Naive thymus-derived CD4-positive, alpha-beta T cell (primary cell): ENCODE measurements at regions not wholly inside any gene's neighbourhood (a gene's known extent, or its start where the extent isn't known, plus 50 kb on each side); places are given as distances from the start of the nearest gene placed in this dataset.

ENCODE experiments used
- ATAC-seq: fragments of 150-1000 bp; cut with Tn5 transposase; 2 replicates; pipeline ENCODE4 v1.10.0; 2021; ENCODE audit warnings: mild to moderate bottlenecking, moderate library complexity
- CTCF ChIA-PET: fragments of 350-600 bp; sonication (Branson Sonifier 250); formaldehyde crosslinking; loops from one replicate; lab custom pipeline; 2021; ENCODE audit warnings: antibody characterized with exemption; lab: Charles Lee
- POLR2A ChIA-PET: fragments of 350-600 bp; sonication (Branson Sonifier 250); formaldehyde crosslinking; loops from one replicate; lab custom pipeline; 2021; ENCODE audit warnings: antibody characterized with exemption, inconsistent platforms; lab: Charles Lee
- DNase-seq, 9 donors: peaks; one replicate each; pipeline versions ENCODE4 v3.0.0 to v3.0.0-alpha.2; 2020 to 2022; ENCODE audit warnings: mixed read lengths in 1 of 9
- H3K27ac ChIP-seq: one replicate; pipeline ENCODE4 v1.7.0; 2013; ENCODE audit warnings: mild to moderate bottlenecking, low read depth, low read length, moderate library complexity
- H3K27me3 ChIP-seq, 2 donors: one replicate each; pipeline ENCODE4 v1.7.0; 2013; ENCODE audit warnings: low read length in 2 of 2, mild to moderate bottlenecking in 2 of 2, moderate library complexity in 2 of 2; ENCODE audit not compliant: control insufficient read depth in 2 of 2, insufficient read depth in 2 of 2
- H3K36me3 ChIP-seq, 3 experiments: 1 replicate in 2 of 3; 2 replicates in 1 of 3; pipeline ENCODE4 v1.7.0; 2013; ENCODE audit warnings: low read length in 3 of 3, mild to moderate bottlenecking in 3 of 3, moderate library complexity in 1 of 3; ENCODE audit not compliant: insufficient read depth in 3 of 3, control insufficient read depth in 2 of 3
- H3K4me1 ChIP-seq, 2 donors: one replicate each; pipeline ENCODE4 v1.7.0; 2013; ENCODE audit warnings: low read length in 2 of 2, mild to moderate bottlenecking in 2 of 2, moderate library complexity in 1 of 2; ENCODE audit not compliant: control insufficient read depth in 2 of 2, insufficient read depth in 2 of 2
- H3K4me3 ChIP-seq: 2 replicates; pipeline ENCODE4 v1.7.0; 2013; ENCODE audit warnings: mild to moderate bottlenecking, low read length
- H3K9me3 ChIP-seq, 3 experiments: 1 replicate in 2 of 3; 2 replicates in 1 of 3; pipeline ENCODE4 v1.7.0; 2013; ENCODE audit warnings: low read length in 3 of 3; ENCODE audit not compliant: control insufficient read depth in 2 of 3
- H3K27ac Mint-ChIP-seq, 9 donors: one replicate each; pipeline ENCODE4 v1.8.0; 2020 to 2022; ENCODE audit warnings: mixed read lengths in 9 of 9, mild to moderate bottlenecking in 8 of 9, moderate library complexity in 5 of 9, inconsistent platforms in 2 of 9
- H3K27me3 Mint-ChIP-seq, 5 donors: one replicate each; pipeline ENCODE4 v1.8.0; 2021 to 2022; ENCODE audit warnings: mixed read lengths in 5 of 5, mild to moderate bottlenecking in 1 of 5
- H3K36me3 Mint-ChIP-seq, 5 donors: one replicate each; pipeline ENCODE4 v1.8.0; 2020 to 2022; ENCODE audit warnings: mixed read lengths in 5 of 5, mild to moderate bottlenecking in 3 of 5, inconsistent platforms in 1 of 5
- H3K4me1 Mint-ChIP-seq, 7 donors: one replicate each; pipeline ENCODE4 v1.8.0; 2020 to 2022; ENCODE audit warnings: mixed read lengths in 7 of 7, mild to moderate bottlenecking in 3 of 7, inconsistent platforms in 1 of 7
- H3K4me3 Mint-ChIP-seq, 10 donors: one replicate each; pipeline ENCODE4 v1.8.0; 2020 to 2022; ENCODE audit warnings: mild to moderate bottlenecking in 10 of 10, mixed read lengths in 10 of 10, moderate library complexity in 6 of 10, inconsistent platforms in 2 of 10
- H3K9me3 Mint-ChIP-seq, 11 donors: one replicate each; pipeline ENCODE4 v1.8.0; 2020 to 2022; ENCODE audit warnings: mixed read lengths in 11 of 11, mild to moderate bottlenecking in 4 of 11, inconsistent platforms in 1 of 11, moderate library complexity in 1 of 11
- intact Hi-C, 2 donors: fragments of 100-400 bp; cut with micrococcal nuclease; formaldehyde crosslinking; loops; one replicate each; pipeline ENCODE4 v1.15.1; 2023

- Mint-ChIP-seq H3K36me3 (no peaks in the 10 kb centered on the region), H3K9me3 (peaks cover 0 to 7% (median 1%) of the 10 kb centered on the region in 11 donors), H3K4me1 (no peaks in the 10 kb centered on the region), H3K27me3 (peaks cover 0 to 5% (median 0%) of the 10 kb centered on the region in 5 donors), H3K4me3 (no peak overlapping the region), H3K27ac (no peak overlapping the region)
- no peaks in the 10 kb centered on the region for H3K4me1 ChIP-seq
- H3K9me3 ChIP-seq: no peaks in the 10 kb centered on the region
- H3K27ac ChIP-seq: no peak overlapping the region
- ChIA-PET POLR2A (no interaction called here), CTCF (no interaction called here)
- DNase-seq (no peak), ATAC-seq (no peak)
- no peak overlapping the region for H3K4me3 ChIP-seq
- no peaks in the 10 kb centered on the region for H3K27me3 ChIP-seq
- intact Hi-C loops: no loop called here
- no peaks in the 10 kb centered on the region for H3K36me3 ChIP-seq
These were observed 341.3 kb upstream of the RARB start for GRCh38 chr3:25086721-25087120.

GRCh38 chr3:25088284-25088683 is 339.8 kb upstream of the RARB start:
- no peak overlapping the region for H3K4me3 Mint-ChIP-seq
- H3K4me1 Mint-ChIP-seq: no peaks in the 10 kb centered on the region
- intact Hi-C loops: no loop called here
- Histone ChIP-seq H3K4me3 (no peak overlapping the region), H3K9me3 (no peaks in the 10 kb centered on the region), H3K27ac (no peak overlapping the region), H3K27me3 (no peaks in the 10 kb centered on the region), H3K4me1 (no peaks in the 10 kb centered on the region), H3K36me3 (no peaks in the 10 kb centered on the region)
- POLR2A ChIA-PET: no interaction called here
- peaks cover 0 to 10% (median 1%) of the 10 kb centered on the region in 11 donors for H3K9me3 Mint-ChIP-seq
- no peaks in the 10 kb centered on the region for H3K36me3 Mint-ChIP-seq
- H3K27me3 Mint-ChIP-seq: peaks cover 0 to 5% (median 0%) of the 10 kb centered on the region in 5 donors
- H3K27ac Mint-ChIP-seq: no peak overlapping the region
- no peak for ATAC-seq
- CTCF ChIA-PET: no interaction called here
- DNase-seq: no peak

DNA sequence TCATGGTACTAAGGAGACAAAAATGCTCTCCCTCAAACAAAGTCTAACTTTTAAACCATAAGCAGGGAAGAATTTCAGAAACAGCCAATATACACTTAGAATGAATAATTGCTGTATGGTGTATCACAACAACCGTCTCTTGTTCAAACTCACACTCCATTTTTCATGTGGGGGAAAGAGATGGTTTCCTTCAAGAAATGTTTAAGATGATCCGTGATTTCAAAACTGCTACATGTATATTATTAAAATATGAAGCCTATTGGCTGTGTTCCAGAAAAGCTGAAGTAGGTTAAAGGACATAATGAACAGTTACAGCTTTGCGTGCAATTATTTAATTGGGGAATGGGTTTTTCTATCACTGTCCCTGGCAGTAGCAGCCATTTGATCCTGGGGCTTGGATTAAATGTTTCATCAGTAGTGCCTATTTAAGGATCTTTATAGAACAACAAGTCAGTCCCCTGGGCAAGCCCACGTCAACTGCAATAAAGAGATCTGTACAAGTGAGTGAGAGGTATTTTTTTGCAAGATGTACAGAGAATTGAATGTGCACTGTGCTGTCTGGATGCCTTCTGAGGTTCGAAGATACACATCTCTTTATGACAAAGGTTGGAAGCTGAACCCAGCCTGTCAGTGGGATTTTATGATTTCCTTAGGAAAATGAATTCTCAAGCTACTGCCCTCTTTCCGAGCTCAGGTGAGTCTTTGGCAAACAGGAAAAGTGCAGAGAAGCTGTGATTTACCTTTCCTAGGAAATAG is 337.2 kb upstream of the RARB start:
- no peaks in the 10 kb centered on the region for H3K9me3 ChIP-seq
- H3K27me3 ChIP-seq: no peaks in the 10 kb centered on the region
- H3K4me3 ChIP-seq: no peak overlapping the region
- no peak overlapping the region for H3K27ac ChIP-seq
- H3K36me3 Mint-ChIP-seq: no peaks in the 10 kb centered on the region
- no peaks in the 10 kb centered on the region for H3K36me3 ChIP-seq
- peaks cover 0 to 10% (median 1%) of the 10 kb centered on the region in 11 donors for H3K9me3 Mint-ChIP-seq
- ATAC-seq: no peak
- no peaks in the 10 kb centered on the region for H3K4me1 Mint-ChIP-seq
- ChIA-PET POLR2A (no interaction called here), CTCF (no interaction called here)
- H3K4me1 ChIP-seq: no peaks in the 10 kb centered on the region
- H3K27ac Mint-ChIP-seq: no peak overlapping the region
- no peak overlapping the region for H3K4me3 Mint-ChIP-seq
- no peak for DNase-seq
- H3K27me3 Mint-ChIP-seq: no peaks in the 10 kb centered on the region
- intact Hi-C loops: no loop called here

GRCh38 chr3:25091934-25092333 is 336.1 kb upstream of the RARB start:
- Mint-ChIP-seq H3K27ac (no peak overlapping the region), H3K27me3 (no peaks in the 10 kb centered on the region), H3K9me3 (peaks cover 0 to 6% (median 1%) of the 10 kb centered on the region in 11 donors), H3K4me3 (no peak overlapping the region), H3K36me3 (no peaks in the 10 kb centered on the region), H3K4me1 (no peaks in the 10 kb centered on the region)
- no peaks in the 10 kb centered on the region for H3K4me1 ChIP-seq
- ChIA-PET CTCF (no interaction called here), POLR2A (no interaction called here)
- no peak for DNase-seq
- H3K9me3 ChIP-seq: no peaks in the 10 kb centered on the region
- intact Hi-C loops: no loop called here
- H3K4me3 ChIP-seq: no peak overlapping the region
- no peak overlapping the region for H3K27ac ChIP-seq
- no peaks in the 10 kb centered on the region for H3K27me3 ChIP-seq
- ATAC-seq: no peak
- H3K36me3 ChIP-seq: no peaks in the 10 kb centered on the region

DNA sequence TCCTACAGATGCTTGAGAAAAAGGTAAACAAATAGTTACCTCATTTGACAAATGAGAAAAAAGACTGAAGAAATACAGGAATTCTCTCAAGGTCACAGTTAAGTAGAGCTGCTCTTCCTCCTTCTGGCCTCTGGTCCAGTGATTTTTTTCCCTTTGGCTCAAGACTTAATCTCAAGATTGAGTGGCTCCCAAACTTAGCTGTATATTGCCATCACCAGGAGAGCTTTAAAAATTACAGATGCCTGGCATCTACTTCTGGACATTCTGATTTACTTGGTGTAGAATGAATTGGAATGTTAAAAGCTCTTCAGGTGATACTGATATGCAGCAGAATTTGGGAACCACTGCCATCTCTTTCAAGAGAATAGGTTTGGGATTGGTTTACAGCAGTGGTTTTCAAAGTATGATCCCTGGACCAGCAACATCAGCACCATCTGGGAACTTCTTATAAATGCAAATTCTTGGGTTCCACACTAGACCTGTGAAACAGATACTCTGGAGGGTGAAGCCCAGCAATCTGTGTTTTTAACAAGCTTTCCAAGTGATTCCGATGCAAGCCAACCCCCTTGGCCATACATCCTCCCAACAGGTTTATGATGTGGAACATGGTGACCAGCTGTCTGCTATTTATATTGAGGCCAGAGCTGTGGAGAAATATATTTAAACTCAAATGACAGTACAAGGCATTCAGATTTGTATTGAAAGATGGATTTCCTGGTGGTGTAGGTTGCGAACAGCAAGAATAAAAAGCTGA is 333.0 kb upstream of the RARB start:
- CTCF ChIA-PET: no interaction called here
- POLR2A ChIA-PET: no interaction called here
- no peak overlapping the region for H3K27ac ChIP-seq
- DNase-seq (no peak), ATAC-seq (no peak)
- H3K4me3 ChIP-seq: no peak overlapping the region
- H3K9me3 ChIP-seq: no peaks in the 10 kb centered on the region
- no peaks in the 10 kb centered on the region for H3K36me3 ChIP-seq
- no peaks in the 10 kb centered on the region for H3K27me3 ChIP-seq
- H3K27ac Mint-ChIP-seq: no peak overlapping the region
- intact Hi-C loops: no loop called here
- no peaks in the 10 kb centered on the region for H3K4me1 Mint-ChIP-seq
- H3K4me1 ChIP-seq: no peaks in the 10 kb centered on the region
- no peaks in the 10 kb centered on the region for H3K27me3 Mint-ChIP-seq
- peaks cover 0 to 6% (median 1%) of the 10 kb centered on the region in 11 donors for H3K9me3 Mint-ChIP-seq
- no peaks in the 10 kb centered on the region for H3K36me3 Mint-ChIP-seq
- H3K4me3 Mint-ChIP-seq: no peak overlapping the region

- DNase-seq (no peak), ATAC-seq (no peak)
- Mint-ChIP-seq H3K4me3 (no peak overlapping the region), H3K27ac (no peak overlapping the region), H3K9me3 (peaks cover 0 to 13% (median 1%) of the 10 kb centered on the region in 11 donors), H3K36me3 (no peaks in the 10 kb centered on the region), H3K4me1 (no peaks in the 10 kb centered on the region), H3K27me3 (no peaks in the 10 kb centered on the region)
- H3K27ac ChIP-seq: no peak overlapping the region
- no peaks in the 10 kb centered on the region for H3K36me3 ChIP-seq
- POLR2A ChIA-PET: no interaction called here
- no peaks in the 10 kb centered on the region for H3K9me3 ChIP-seq
- H3K4me3 ChIP-seq: no peak overlapping the region
- intact Hi-C loops: no loop called here
- no peaks in the 10 kb centered on the region for H3K4me1 ChIP-seq
- CTCF ChIA-PET: no interaction called here
- no peaks in the 10 kb centered on the region for H3K27me3 ChIP-seq
These were observed 331.5 kb upstream of the RARB start for GRCh38 chr3:25096536-25096935.

- Histone ChIP-seq H3K36me3 (no peaks in the 10 kb centered on the region), H3K27me3 (no peaks in the 10 kb centered on the region), H3K27ac (no peak overlapping the region), H3K4me1 (no peaks in the 10 kb centered on the region), H3K4me3 (no peak overlapping the region), H3K9me3 (no peaks in the 10 kb centered on the region)
- no peak overlapping the region for H3K27ac Mint-ChIP-seq
- H3K9me3 Mint-ChIP-seq: peaks cover 0 to 13% (median 0%) of the 10 kb centered on the region in 11 donors
- no peak overlapping the region for H3K4me3 Mint-ChIP-seq
- no peak for DNase-seq
- H3K4me1 Mint-ChIP-seq: no peaks in the 10 kb centered on the region
- H3K27me3 Mint-ChIP-seq: no peaks in the 10 kb centered on the region
- no peaks in the 10 kb centered on the region for H3K36me3 Mint-ChIP-seq
- ATAC-seq: no peak
- intact Hi-C loops: no loop called here
- CTCF ChIA-PET: no interaction called here
- POLR2A ChIA-PET: no interaction called here
These were observed 331.0 kb upstream of the RARB start for GRCh38 chr3:25097023-25097422.
